DMS153 treated with DMSO at 0.1 percent for 48 hours (cell line): ENCODE measurements at regions not wholly inside any gene's neighbourhood (a gene's known extent, or its start where the extent isn't known, plus 50 kb on each side); places are given as distances from the start of the nearest gene placed in this dataset.

Experiments
- DNase-seq: peaks from one replicate; lab custom pipeline; 2025; ENCODE audit not compliant: unreplicated experiment; lab: John Stamatoyannopoulos, UW

DNA sequence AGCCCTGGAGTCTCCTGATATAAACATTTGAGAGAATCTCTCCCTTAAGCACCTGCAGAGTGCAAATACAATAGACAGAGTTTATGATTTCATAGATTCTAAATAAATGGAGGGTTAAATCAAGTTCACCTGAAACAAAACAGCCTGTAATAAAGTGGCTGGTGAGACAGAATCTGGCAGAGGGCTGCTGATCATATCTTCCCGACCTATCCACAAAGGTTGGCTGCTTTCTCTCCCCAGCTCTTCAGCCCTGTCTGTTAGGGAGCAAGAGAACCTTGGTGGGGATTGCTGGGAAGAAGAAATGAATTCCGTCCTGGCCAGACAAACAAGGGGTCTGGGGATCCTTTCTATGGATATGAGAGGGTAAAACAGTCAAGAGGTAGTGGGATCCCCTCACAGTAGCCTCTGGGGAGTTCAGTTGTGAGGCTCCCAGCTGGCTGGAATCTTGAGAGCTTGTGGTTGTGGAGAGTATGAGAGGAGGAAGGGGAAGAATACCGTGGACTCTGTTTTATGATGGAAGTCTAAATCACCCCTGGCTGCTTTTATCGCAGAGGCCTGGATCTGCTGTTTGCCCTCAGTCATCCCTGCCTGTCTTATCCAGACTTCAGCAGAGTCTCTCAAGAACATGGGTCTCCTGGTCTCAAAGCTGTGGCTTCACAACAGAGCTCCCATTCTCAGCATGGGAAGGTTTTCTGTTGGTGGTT lies 451.3 kb downstream of the NTRK3 start:
- no peak for DNase-seq

GRCh38 chr15:87804451-87804850 lies 452.1 kb downstream of the NTRK3 start:
- no peak for DNase-seq

- no peak for DNase-seq
Measured at GRCh38 chr15:87799838-87800237, 456.7 kb downstream of the NTRK3 start.

- DNase-seq: no peak
Measured at GRCh38 chr15:87799428-87799827, 457.1 kb downstream of the NTRK3 start.

DNA sequence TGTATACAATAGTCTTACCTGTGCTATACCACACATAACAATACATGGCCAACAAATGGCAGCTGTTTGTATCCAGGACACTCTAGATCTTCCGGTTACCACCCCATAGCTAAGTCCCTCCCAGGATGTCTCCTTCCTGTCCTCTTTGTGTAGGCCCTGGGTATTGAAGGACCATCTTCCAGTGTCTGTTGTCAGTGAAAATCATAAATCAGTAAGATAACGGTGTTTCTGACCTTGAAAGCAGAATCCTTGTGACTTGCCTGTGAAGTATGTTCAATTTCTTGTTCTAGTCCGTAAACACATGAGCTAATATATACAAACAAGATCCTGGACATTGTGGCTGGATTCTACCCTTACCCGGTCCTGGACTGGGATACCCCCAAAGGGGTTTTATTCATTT lies 462.8 kb downstream of the NTRK3 start:
- DNase-seq: no peak

GRCh38 chr15:87792250-87793040 lies 464.1 kb downstream of the NTRK3 start:
- DNase-seq: no peak

- DNase-seq: no peak
Measured at GRCh38 chr15:87781959-87782625, 474.4 kb downstream of the NTRK3 start.

- DNase-seq: no peak
Measured at GRCh38 chr15:87779746-87780145, 476.8 kb downstream of the NTRK3 start.

DNA sequence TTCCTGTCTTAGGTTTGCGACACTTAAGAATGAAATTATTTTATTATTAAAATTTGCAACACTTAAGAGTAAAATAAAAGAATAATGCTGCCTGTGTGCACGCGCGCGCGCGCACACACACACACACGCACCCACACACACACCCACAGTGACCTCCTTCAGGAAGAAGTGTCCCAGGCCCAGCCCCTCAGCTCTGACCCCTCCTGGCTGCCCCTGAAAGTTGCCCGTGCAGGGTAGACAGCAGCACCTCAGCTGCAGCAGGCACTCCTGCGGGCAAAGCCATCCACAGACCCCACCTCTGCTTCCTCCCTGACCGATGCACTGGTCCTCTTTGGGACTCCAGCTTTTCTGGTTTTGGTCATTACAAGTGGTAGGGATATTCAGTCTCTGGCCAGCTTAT lies 478.2 kb downstream of the NTRK3 start:
- DNase-seq: no peak

DNA sequence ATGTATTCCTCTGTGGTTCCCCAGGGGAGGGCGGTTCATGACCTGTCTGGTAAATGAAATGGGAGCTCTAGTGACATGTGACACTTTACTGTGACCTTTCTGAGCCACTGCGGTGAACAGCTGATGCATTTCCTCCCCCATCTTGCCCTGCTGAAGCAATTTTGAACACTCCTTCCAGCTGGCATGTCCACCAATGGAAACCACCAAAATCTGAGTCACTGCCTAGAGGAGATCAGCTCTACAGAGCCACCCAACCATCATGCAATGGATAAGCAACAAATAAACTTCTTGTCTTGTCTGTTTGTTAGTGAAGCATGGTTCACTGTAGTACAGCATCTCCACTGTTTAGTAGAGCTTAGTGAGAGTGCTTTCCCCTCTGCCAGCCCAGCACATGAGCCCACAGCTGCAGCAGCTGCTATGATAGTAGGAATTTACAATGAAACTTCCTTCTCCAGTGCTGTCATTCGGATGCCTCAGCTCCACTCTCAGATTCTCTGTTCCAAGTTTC lies 479.4 kb downstream of the NTRK3 start:
- DNase-seq: no peak

DNA sequence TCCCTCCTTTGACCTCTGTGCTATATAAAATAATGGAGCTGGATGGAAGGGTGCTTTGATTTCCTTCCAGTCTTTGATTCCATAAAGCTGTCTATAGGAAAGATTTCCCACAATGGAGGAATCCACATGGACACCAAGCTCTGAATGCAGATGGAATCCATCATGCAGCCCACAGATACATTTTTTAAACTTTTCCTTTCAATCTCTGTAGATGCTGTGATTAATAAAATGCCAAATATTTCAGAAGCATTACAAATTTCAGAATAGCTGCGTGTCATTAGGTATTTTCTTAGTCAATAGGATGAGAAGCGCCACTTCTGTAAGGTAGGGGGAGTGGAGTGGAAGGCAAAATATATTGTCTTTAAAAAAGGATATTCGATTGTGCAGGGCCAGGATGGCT lies 489.0 kb downstream of the NTRK3 start:
- DNase-seq: no peak

DNA sequence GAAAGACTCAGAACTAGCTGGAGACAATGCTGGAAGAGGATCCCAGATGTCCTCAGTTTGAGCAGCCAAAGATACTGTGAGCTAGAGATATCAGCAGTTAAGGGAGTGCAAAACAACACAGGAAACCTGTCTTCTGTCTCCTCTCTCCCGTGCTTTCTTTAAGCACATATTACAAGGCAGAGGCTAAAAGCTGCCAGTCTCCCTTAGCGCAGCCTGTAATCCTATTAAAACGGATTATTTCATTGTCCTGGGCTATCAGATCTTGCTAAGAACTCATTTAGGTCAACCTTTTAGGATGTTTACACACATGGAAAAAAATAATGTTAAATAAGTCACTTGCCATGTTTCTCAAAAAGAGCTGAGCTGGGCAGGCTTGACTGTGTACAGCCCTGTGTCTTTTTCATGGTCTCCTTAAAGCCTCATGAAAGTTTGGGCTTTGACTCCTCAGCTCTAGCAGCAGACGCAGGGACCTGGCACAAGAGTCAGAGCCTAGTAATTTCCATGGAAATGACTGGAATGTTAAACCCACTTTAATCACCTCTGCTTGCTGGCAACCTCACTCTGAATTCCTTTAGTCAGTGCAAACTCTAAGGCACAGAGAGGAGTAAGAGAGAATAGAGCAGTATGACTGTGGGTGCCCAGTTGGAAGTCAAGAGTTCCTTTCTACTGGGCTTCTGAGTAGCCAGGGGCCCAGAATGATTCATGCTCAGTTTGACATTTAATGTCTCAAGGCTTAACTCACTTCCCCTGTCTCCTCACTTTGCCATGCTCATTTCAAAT lies 491.9 kb downstream of the NTRK3 start:
- DNase-seq: no peak

DNA sequence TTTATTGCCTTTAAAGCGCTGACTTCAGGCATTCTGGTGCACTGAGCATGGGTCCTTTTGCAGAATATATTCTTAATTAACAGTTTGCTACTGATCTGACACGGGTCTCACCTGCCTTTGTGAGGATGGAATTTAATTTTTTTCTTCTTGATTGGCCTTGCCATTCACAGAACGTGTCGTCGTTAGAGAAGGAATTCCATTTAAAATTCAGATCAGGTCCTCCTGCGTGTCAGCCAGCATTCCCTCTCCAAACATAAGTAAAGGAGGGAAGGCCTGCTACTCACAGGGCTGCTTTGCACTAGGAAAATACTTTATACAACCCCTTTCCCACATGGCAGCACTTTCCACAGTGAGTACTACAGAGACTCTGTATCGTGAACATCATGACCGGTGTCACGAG lies 492.7 kb downstream of the NTRK3 start:
- no peak for DNase-seq

DNA sequence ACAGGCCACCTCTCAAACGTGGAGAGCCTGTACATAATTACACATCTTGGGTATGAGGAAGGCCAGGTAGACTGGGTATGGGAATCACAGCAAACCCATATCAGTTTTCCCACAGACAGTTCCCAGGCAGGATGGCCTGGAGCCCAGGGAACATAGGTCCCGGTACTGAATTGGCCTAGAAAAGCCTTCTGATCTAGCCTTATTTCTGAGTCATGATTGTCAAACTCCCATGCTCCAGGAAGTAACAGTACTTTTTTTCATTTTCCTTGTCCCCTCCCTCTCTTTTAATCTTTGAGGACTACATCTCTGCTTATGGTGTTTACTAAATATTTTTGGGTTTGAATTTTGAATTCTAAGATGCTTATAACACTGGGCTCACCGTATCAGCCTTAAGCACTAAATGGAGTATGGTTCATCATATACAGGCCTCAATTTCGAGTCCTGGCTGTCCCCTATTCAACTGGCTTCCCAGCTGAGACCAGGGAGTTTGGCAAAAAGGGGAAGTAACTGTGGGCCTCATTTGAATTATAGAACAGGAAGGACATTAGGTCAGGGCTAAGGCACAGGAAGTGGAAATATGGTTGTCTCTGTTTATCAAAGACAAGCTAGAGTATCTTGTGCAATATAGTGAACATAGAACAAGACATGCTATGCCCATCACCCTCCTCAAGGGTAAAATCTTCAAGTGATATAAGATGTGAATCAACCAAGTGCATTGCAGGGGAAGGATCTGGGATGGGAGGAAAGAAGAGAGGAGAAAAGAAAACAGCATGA lies 494.6 kb downstream of the NTRK3 start:
- no peak for DNase-seq

DNA sequence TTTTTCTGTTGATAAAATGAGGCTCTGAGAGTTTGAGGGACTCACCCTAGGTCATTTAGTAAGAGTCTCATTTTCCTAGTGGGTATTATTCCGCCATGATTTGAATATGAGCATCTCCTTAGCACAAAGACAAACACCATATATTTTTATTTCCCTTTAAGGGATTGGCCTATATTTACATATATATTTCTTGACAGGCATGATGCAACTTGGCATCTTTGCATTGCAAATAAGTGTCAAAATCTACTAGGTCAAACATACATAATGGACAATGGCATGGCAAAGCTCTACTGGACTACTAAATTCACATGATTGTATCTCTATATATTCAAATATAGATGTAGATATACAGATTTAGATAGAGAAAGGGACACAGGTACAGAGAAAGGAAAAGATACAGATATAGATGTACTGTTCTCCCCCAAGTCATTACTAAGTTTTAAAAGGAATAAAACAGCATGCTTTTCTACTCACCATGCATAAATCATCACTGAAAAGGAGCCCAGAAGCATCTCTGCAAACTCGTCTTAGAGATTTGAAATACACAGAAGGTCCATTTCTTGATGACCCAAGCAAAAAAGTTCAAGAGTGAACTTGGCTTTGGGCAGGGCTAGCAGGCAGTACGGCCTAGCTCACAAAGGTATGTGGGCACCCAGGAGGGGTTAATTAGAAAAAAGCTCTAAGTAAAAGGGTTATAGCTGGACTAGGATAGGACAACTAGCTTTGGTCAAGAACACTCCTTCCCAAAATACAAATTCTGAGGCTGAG lies 495.8 kb downstream of the NTRK3 start:
- DNase-seq: no peak

DNA sequence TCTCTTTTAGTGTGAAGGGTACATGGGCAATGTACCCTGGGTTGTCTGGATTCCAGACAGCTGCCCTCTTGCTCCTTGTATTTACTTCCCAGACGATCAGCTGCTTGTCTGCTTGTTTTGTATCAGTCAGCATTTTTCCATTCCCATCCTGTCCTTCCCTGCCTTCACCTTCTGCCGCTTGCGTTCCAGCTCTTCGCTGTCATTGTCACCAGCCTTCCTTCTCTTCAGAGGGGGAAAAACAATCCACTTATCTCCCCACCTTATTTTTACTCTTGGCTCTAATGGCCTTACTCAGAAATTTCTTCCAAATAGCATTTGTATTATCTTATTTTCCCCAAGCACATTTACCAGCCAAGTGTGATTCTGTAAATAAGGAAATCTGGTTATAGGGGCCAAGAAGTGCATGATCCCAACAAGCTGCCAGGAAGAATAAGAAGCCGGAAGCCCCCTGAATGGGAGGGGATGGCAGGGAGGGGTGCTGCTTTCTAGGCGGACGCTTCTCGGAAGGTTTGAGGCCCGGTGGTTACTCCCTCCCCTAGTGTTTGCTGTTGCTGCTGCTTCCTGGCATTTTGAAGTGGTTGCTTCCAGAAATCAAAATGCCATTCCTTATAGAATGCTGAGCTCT lies 497.6 kb downstream of the NTRK3 start:
- no peak for DNase-seq

GRCh38 chr15:87757084-87757483 lies 499.5 kb downstream of the NTRK3 start:
- no peak for DNase-seq

GRCh38 chr15:87756072-87756471 lies 500.5 kb downstream of the NTRK3 start:
- DNase-seq: no peak

DNA sequence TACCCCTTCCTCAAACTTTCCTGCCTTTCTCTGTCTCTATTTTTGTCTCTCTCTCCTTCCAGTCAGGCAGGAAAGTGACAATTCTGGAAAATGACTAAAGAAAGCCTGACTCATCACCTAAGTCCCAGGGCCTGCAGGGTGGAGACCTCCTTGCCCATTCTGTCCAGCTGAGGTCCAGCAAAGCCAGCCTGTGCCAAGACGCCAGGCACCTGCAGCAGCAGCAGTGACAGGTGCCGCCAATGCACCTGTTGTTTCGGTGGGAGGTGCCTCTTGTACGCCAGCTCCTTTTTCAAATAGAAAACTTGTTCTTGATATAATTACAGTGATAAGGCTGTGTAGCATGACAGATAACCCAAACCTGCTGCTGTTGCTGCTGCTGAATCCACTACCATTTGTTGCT lies 501.3 kb downstream of the NTRK3 start:
- no peak for DNase-seq
